HCT116 (cell line): ENCODE measurements at regions not wholly inside any gene's neighbourhood (a gene's known extent, or its start where the extent isn't known, plus 50 kb on each side); places are given as distances from the start of the nearest gene placed in this dataset.

Source experiments
- CEBPB ChIP-seq: IDR thresholded peaks from 2 replicates; pipeline ENCODE4 v1.6.1; 2012; ENCODE audit warnings: low read depth
- CTCF ChIP-seq, 3 experiments: fragments of 200-600 bp in 1 of 3; sonication (generic) in 1 of 3; IDR thresholded peaks in 2 of 3; conservative IDR thresholded peaks in 1 of 3; 2 replicates each; pipeline ENCODE4 v1.5.1; 2012 to 2017; ENCODE audit warnings: low read depth in 2 of 3, low read length in 2 of 3, antibody characterized with exemption in 1 of 3, borderline replicate concordance in 1 of 3, control low read depth in 1 of 3, mild to moderate bottlenecking in 1 of 3, mixed read lengths in 1 of 3, mixed run types in 1 of 3, moderate library complexity in 1 of 3; ENCODE audit not compliant: insufficient read depth in 1 of 3
- EZH2 ChIP-seq: fragments of 200-600 bp; sonication (generic); IDR thresholded peaks from 2 replicates; pipeline ENCODE4 v1.6.1; 2017; ENCODE audit warnings: antibody characterized with exemption, mixed run types
- EZH2phosphoT487 ChIP-seq: fragments of 200-600 bp; IDR thresholded peaks from 2 replicates; pipeline ENCODE4 v1.6.1; 2018; ENCODE audit warnings: antibody characterized with exemption, borderline replicate concordance
- FOSL1 ChIP-seq: IDR thresholded peaks from 2 replicates; pipeline ENCODE4 v1.6.1; 2012; ENCODE audit warnings: low read depth
- JUND ChIP-seq: IDR thresholded peaks from 2 replicates; pipeline ENCODE4 v1.6.1; 2012
- POLR2A ChIP-seq: IDR thresholded peaks from 2 replicates; pipeline ENCODE4 v1.7.0; 2011; ENCODE audit warnings: borderline replicate concordance; ENCODE audit not compliant: insufficient read depth, insufficient read length; ENCODE audit errors: extremely low read depth
- REST ChIP-seq: IDR thresholded peaks from 2 replicates; pipeline ENCODE4 v1.6.1; 2012; ENCODE audit warnings: low read depth
- SRF ChIP-seq: IDR thresholded peaks from 2 replicates; pipeline ENCODE4 v1.6.1; 2012; ENCODE audit warnings: low read depth

GRCh38 chr6:169046021-169046420, 207.6 kb downstream of the THBS2 start:
- no peak for TF ChIP-seq CTCF (IDR thresholded peaks at IDR 0.05 in 2 of 3, conservative IDR thresholded peaks at IDR 0.05 in 1 of 3; ENCODE audit: borderline replicate concordance in 1 of 3, insufficient read depth in 1 of 3, low read depth in 2 of 3, low read length in 2 of 3)
- TF ChIP-seq POLR2A, result no peak
- no peak for TF ChIP-seq REST
- TF ChIP-seq JUND, result no peak
- TF ChIP-seq CEBPB, result no peak
- no peak for TF ChIP-seq EZH2
- no peak for TF ChIP-seq FOSL1
- TF ChIP-seq EZH2phosphoT487, result no peak
- TF ChIP-seq SRF, result no peak
